Midbrain (tissue), 1 donor: ENCODE measurements at regions not wholly inside any gene's neighbourhood (a gene's known extent, or its start where the extent isn't known, plus 50 kb on each side); places are given as distances from the start of the nearest gene placed in this dataset.

Source experiments
- DNase-seq: peaks from one replicate; lab custom pipeline; 2025; lab: John Stamatoyannopoulos, UW

GRCh38 chr3:109532257-109533216 lies 195.2 kb upstream of the DPPA4 start:
- peak; percentile 41 for DNase-seq

- no peak for DNase-seq
Observed at GRCh38 chr3:109545746-109546145, 208.4 kb upstream of the DPPA4 start.

- no peak for DNase-seq
Observed at GRCh38 chr3:109548192-109548938, 211.0 kb upstream of the DPPA4 start.

GRCh38 chr3:109553591-109554371 lies 216.4 kb upstream of the DPPA4 start:
- no peak for DNase-seq

- DNase-seq = peak; percentile 2
Observed at GRCh38 chr3:109559389-109559788, 222.0 kb upstream of the DPPA4 start.

GRCh38 chr3:109563149-109563548 lies 225.8 kb upstream of the DPPA4 start:
- no peak for DNase-seq

- no peak for DNase-seq
Observed at GRCh38 chr3:109569135-109569846, 231.9 kb upstream of the DPPA4 start.

GRCh38 chr3:109570408-109570807 lies 233.1 kb upstream of the DPPA4 start:
- DNase-seq = no peak

GRCh38 chr3:109572301-109572700 lies 235.0 kb upstream of the DPPA4 start:
- DNase-seq = no peak

- DNase-seq = no peak
Observed at GRCh38 chr3:109596991-109597390, 259.6 kb upstream of the DPPA4 start.

GRCh38 chr3:109597444-109597843 lies 260.1 kb upstream of the DPPA4 start:
- no peak for DNase-seq

- no peak for DNase-seq
Observed at GRCh38 chr3:109607897-109608296, 270.6 kb upstream of the DPPA4 start.

GRCh38 chr3:109608574-109608973 lies 271.2 kb upstream of the DPPA4 start:
- DNase-seq = no peak

GRCh38 chr3:109618766-109619378 lies 281.5 kb upstream of the DPPA4 start:
- DNase-seq = no peak

GRCh38 chr3:109631897-109632296 lies 294.6 kb upstream of the DPPA4 start:
- DNase-seq = no peak

GRCh38 chr3:109640146-109640652 lies 302.9 kb upstream of the DPPA4 start:
- DNase-seq = no peak

GRCh38 chr3:109642025-109642424 lies 304.7 kb upstream of the DPPA4 start:
- no peak for DNase-seq

- no peak for DNase-seq
Observed at GRCh38 chr3:109643590-109643989, 306.2 kb upstream of the DPPA4 start.

GRCh38 chr3:109644332-109644731 lies 307.0 kb upstream of the DPPA4 start:
- DNase-seq = no peak

GRCh38 chr3:109644746-109645145 lies 307.4 kb upstream of the DPPA4 start:
- DNase-seq = no peak

GRCh38 chr3:109648027-109648426 lies 310.7 kb upstream of the DPPA4 start:
- DNase-seq = no peak
